K562 (cell line): ENCODE measurements at regions not wholly inside any gene's neighbourhood (a gene's known extent, or its start where the extent isn't known, plus 50 kb on each side); places are given as distances from the start of the nearest gene placed in this dataset.

Experiments used
- ATAC-seq: fragments of 200-7000 bp; cut with Tn5 transposase; 3 replicates; pipeline ENCODE4 v1.9.1; 2020; ENCODE audit warnings: moderate library complexity
- BruUV-seq: library from RNA; stranded (reverse); fragments of 400-500 nt; replicated peaks from 2 replicates; lab custom pipeline; 2021; lab: Mats Ljungman, UMichigan
- CTCF ChIA-PET: fragments of 300-600 bp; formaldehyde crosslinking; extraction: SDS; loops from one replicate; lab custom pipeline; 2021; ENCODE audit warnings: low intra/inter-chr PET ratio; lab: Yijun Ruan, JAX
- POLR2A ChIA-PET: fragments of 300-600, 350-650 bp; sonication (Branson Sonifier 250); formaldehyde crosslinking; extraction: SDS; loops from one replicate; lab custom pipeline; 2021; ENCODE audit warnings: antibody characterized with exemption, inconsistent platforms; lab: Yijun Ruan, JAX
- DNase-seq, 4 experiments: peaks; one replicate each; pipeline versions ENCODE4 v3.0.0 to v3.0.0-alpha.2; 2011 to 2018; ENCODE audit warnings: low spot score in 3 of 4, mixed read lengths in 3 of 4; ENCODE audit errors: extremely low read depth in 1 of 4
- FAIRE-seq: peaks from 2 replicates; lab custom pipeline; 2011; peaks lifted over from hg19 to GRCh38; lab: Jason Lieb, UNC
- H2AFZ ChIP-seq: 2 replicates; pipeline ENCODE4 v1.6.0; 2011; ENCODE audit warnings: low read depth, low read length, control low read depth, inconsistent platforms
- H3K27ac ChIP-seq: fragments of 200-600 bp; 3 replicates; pipeline ENCODE4 v1.8.0; 2011; ENCODE audit warnings: low read depth, mild to moderate bottlenecking, control low read depth, inconsistent platforms, low read length, moderate library complexity, mixed read lengths; ENCODE audit errors: extremely low read depth
- H3K27me3 ChIP-seq, 2 experiments: fragments of 300-600 bp in 1 of 2; 2 replicates in 1 of 2; 3 replicates in 1 of 2; pipeline versions ENCODE4 v1.6.0 to v1.8.0; 2011; ENCODE audit warnings: inconsistent platforms in 2 of 2, low read length in 2 of 2, mild to moderate bottlenecking in 1 of 2, mixed read lengths in 1 of 2, moderate library complexity in 1 of 2; ENCODE audit not compliant: control insufficient read depth in 2 of 2, insufficient read depth in 2 of 2
- H3K36me3 ChIP-seq: fragments of 300-600 bp; 3 replicates; pipeline ENCODE4 v1.8.0; 2011; ENCODE audit warnings: mild to moderate bottlenecking, low read length, inconsistent platforms; ENCODE audit not compliant: control insufficient read depth, insufficient read depth
- H3K4me1 ChIP-seq, 2 experiments: fragments of 200-600 bp in 1 of 2; replicated peaks in 1 of 2; 2 replicates in 1 of 2; 3 replicates in 1 of 2; pipeline versions ENCODE4 v1.5.1 to v1.8.0; 2011; ENCODE audit warnings: inconsistent platforms in 2 of 2, low read length in 2 of 2, mild to moderate bottlenecking in 1 of 2, mixed read lengths in 1 of 2, moderate library complexity in 1 of 2; ENCODE audit not compliant: control insufficient read depth in 2 of 2, insufficient read depth in 2 of 2
- H3K4me2 ChIP-seq: 2 replicates; pipeline ENCODE4 v1.6.1; 2011; ENCODE audit warnings: low read length, control low read depth, inconsistent platforms, mixed read lengths; ENCODE audit not compliant: insufficient read depth
- H3K4me3 ChIP-seq: fragments of 200-600 bp; sonication (generic), shearing (Covaris generic); 2 replicates; pipeline ENCODE4 v1.5.1; 2016; ENCODE audit warnings: control low read depth, inconsistent platforms
- H3K79me2 ChIP-seq: fragments of 200-600 bp; 3 replicates; pipeline ENCODE4 v1.8.0; 2011; ENCODE audit warnings: low read length, inconsistent platforms; ENCODE audit not compliant: control insufficient read depth, insufficient read depth
- H3K9ac ChIP-seq, 2 experiments: 2 replicates each; pipeline versions ENCODE4 v1.6.0 to v1.6.1; 2011; ENCODE audit warnings: low read depth in 2 of 2, low read length in 2 of 2, control low read depth in 1 of 2, inconsistent platforms in 1 of 2, mild to moderate bottlenecking in 1 of 2, mixed read lengths in 1 of 2; ENCODE audit not compliant: insufficient read depth in 1 of 2
- H3K9me1 ChIP-seq: one replicate; pipeline ENCODE4 v1.6.0; 2011; ENCODE audit warnings: inconsistent platforms, mild to moderate bottlenecking, low read length, moderate library complexity; ENCODE audit not compliant: control insufficient read depth, insufficient read depth
- H3K9me3 ChIP-seq: replicated peaks from 2 replicates; pipeline ENCODE4 v1.5.1; 2011; ENCODE audit warnings: low read depth, low read length, inconsistent platforms; ENCODE audit not compliant: control insufficient read depth, insufficient read depth
- H4K20me1 ChIP-seq: replicated peaks from 2 replicates; pipeline ENCODE4 v1.6.1; 2011; ENCODE audit warnings: low read length, inconsistent platforms, mixed read lengths; ENCODE audit not compliant: control insufficient read depth, insufficient read depth
- CSDE1 ChIP-seq, 2 experiments: fragments of 450-650 bp; IDR thresholded peaks; 2 replicates each; pipeline ENCODE4 v1.6.1; 2016; ENCODE audit warnings: mild to moderate bottlenecking in 1 of 2
- NFXL1 ChIP-seq: fragments of 450-650 bp; formaldehyde crosslinking; IDR thresholded peaks from 2 replicates; pipeline ENCODE4 v1.4.0; 2021; ENCODE audit warnings: mild to moderate bottlenecking
- ZNF76 ChIP-seq: fragments of 250-450 bp; sonication (Bioruptor Pico); IDR thresholded peaks from 2 replicates; pipeline ENCODE4 v1.4.0; 2020; ENCODE audit warnings: mild to moderate bottlenecking, moderate library complexity, borderline replicate concordance
- WGBS: fragments of 100-300 bp; shearing (Covaris generic); methylation state at CpG from one replicate; pipeline ENCODE4 v1.1.6; 2016; ENCODE audit warnings: low coverage, mixed read lengths; ENCODE audit not compliant: insufficient coverage; ENCODE audit errors: missing lambda C conversion rate; 5-methylcytosine and 5-hydroxymethylcytosine counted together
- in situ Hi-C: fragments of 300-500 bp; cut with MboI; formaldehyde crosslinking; loops from 4 replicates; pipeline ENCODE4 v1.15.0; 2018; ENCODE audit warnings: inconsistent platforms, mixed read lengths
- intact Hi-C: fragments of 100-400 bp; cut with micrococcal nuclease; formaldehyde crosslinking; loops from 2 replicates; pipeline ENCODE4 v1.14.2; 2022
- TF ChIP-seq, protein P1 (sequence below), 3 experiments: IDR thresholded peaks in 2 of 3; conservative IDR thresholded peaks in 1 of 3; 2 replicates each; pipeline ENCODE4 v1.5.1; 2011 to 2012; ENCODE audit warnings: low read length in 3 of 3, mild to moderate bottlenecking in 3 of 3, control low read depth in 2 of 3, improper control_type of control experiment in 1 of 3, inconsistent platforms in 1 of 3, low read depth in 1 of 3, mixed read lengths in 1 of 3, moderate library complexity in 1 of 3; ENCODE audit not compliant: insufficient read depth in 2 of 3
- TF ChIP-seq, protein P2 (sequence below): fragments of 450-650 bp; IDR thresholded peaks from 2 replicates; pipeline ENCODE4 v1.6.1; 2017; ENCODE audit warnings: mild to moderate bottlenecking, moderate library complexity

DNA sequence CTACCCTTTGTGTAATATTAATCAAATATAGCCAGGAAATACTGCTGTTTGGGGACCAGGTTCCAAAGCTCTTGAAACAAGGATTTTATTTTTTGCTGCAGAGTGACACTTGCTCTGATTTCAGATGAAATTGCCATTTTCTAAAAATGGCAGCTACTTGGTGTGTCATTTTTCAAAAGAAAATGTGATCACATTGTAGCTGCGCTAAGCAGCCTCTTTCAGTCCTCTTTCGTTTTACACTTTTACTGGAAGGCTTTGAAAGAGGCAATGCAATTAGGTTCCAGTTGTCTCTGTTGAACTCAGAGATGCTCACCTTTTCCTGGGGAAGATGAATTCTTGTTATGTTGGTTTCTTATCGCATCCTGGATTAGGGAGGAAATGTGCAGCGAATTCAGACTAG lies 85.1 kb downstream of the CT47B1 start:
- FAIRE-seq: no peak
- POLR2A ChIA-PET: interaction anchor here (1.4 kb wide), 1 partner anchor 14 kb away, joined by 3 read pairs; no protein-coding TSS in a partner anchor

DNA sequence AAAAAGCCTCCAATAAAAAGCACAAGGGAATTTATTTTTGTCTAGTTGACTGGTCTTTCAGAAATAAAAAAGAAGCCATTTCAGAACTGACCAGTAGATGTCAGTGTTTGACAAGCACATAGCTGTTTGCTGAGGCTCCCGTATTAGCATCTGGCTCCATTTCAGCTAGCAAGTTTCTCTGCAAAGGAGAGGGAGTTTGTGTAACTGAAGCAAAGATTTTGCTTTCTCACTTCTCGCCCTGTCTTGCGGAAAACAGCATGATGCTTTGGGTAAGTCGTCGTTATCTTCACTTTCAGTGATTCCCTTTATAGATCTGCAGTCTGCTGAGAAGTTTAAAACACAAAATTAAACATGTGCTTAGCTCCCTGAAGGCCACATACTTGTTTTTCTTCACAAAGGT lies 85.5 kb downstream of the CT47B1 start:
- Histone ChIP-seq H3K9me3 (no peaks in the 10 kb centered on the region), H3K79me2 (no peaks in the 10 kb centered on the region), H3K9me1 (no peaks in the 10 kb centered on the region), H3K4me1 (no peaks in the 10 kb centered on the region), H3K9ac (no peak overlapping the region), H3K27ac (no peak overlapping the region), H2AFZ (no peak overlapping the region), H3K4me2 (no peak overlapping the region), H4K20me1 (no peaks in the 10 kb centered on the region), H3K36me3 (no peaks in the 10 kb centered on the region), H3K4me3 (no peak overlapping the region), H3K27me3 (no peaks in the 10 kb centered on the region; a peak in 1 of 5 replicates)
- intact Hi-C loops: loop anchor here (5.0 kb wide), 1 partner anchor 787 kb away; no protein-coding TSS in a partner anchor
- in situ Hi-C loops: no loop called here
- CTCF ChIA-PET: interaction anchor here (1.9 kb wide), 1 partner anchor 789 kb away, joined by 6 read pairs; no protein-coding TSS in a partner anchor
- POLR2A ChIA-PET: interaction anchor here (1.4 kb wide), 1 partner anchor 14 kb away, joined by 3 read pairs; no protein-coding TSS in a partner anchor
- peak; percentile 36 to 63 (median 40) for DNase-seq
- no TSS peak for BruUV-seq
- peak; percentile 90 for FAIRE-seq
- ATAC-seq: peak; percentile 77
- WGBS: 0% methylated on average over 5 of the region's 5 CpGs
- no peak for TF ChIP-seq CSDE1 (IDR thresholded peaks at IDR 0.05)
- TF ChIP-seq, protein P1, sequence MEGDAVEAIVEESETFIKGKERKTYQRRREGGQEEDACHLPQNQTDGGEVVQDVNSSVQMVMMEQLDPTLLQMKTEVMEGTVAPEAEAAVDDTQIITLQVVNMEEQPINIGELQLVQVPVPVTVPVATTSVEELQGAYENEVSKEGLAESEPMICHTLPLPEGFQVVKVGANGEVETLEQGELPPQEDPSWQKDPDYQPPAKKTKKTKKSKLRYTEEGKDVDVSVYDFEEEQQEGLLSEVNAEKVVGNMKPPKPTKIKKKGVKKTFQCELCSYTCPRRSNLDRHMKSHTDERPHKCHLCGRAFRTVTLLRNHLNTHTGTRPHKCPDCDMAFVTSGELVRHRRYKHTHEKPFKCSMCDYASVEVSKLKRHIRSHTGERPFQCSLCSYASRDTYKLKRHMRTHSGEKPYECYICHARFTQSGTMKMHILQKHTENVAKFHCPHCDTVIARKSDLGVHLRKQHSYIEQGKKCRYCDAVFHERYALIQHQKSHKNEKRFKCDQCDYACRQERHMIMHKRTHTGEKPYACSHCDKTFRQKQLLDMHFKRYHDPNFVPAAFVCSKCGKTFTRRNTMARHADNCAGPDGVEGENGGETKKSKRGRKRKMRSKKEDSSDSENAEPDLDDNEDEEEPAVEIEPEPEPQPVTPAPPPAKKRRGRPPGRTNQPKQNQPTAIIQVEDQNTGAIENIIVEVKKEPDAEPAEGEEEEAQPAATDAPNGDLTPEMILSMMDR (IDR thresholded peaks at IDR 0.05 in 2 of 3, conservative IDR thresholded peaks at IDR 0.05 in 1 of 3; ENCODE audit: insufficient read depth in 2 of 3, low read depth in 1 of 3, low read length in 3 of 3): peak; percentile 60 to 76 (median 63)
- no peak for TF ChIP-seq NFXL1 (CRISPR knock-in tag)

More for the DNA sequence above, 85.1 kb downstream of the CT47B1 start:
- TF ChIP-seq, protein P2, sequence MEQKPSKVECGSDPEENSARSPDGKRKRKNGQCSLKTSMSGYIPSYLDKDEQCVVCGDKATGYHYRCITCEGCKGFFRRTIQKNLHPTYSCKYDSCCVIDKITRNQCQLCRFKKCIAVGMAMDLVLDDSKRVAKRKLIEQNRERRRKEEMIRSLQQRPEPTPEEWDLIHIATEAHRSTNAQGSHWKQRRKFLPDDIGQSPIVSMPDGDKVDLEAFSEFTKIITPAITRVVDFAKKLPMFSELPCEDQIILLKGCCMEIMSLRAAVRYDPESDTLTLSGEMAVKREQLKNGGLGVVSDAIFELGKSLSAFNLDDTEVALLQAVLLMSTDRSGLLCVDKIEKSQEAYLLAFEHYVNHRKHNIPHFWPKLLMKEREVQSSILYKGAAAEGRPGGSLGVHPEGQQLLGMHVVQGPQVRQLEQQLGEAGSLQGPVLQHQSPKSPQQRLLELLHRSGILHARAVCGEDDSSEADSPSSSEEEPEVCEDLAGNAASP: no peak
- TF ChIP-seq ZNF76 (CRISPR knock-in tag): no peak
- H4K20me1 ChIP-seq: no peaks in the 10 kb centered on the region
- H3K9me3 ChIP-seq: no peaks in the 10 kb centered on the region
- H3K4me2 ChIP-seq: no peak overlapping the region
- no peak overlapping the region for H3K9ac ChIP-seq
- no peak overlapping the region for H3K27ac ChIP-seq
- H3K4me1 ChIP-seq: no peaks in the 10 kb centered on the region
- in situ Hi-C loops: no loop called here
- no peak overlapping the region for H3K4me3 ChIP-seq
- H3K27me3 ChIP-seq: no peaks in the 10 kb centered on the region; a peak in 1 of 5 replicates
- H3K36me3 ChIP-seq: no peaks in the 10 kb centered on the region
- CTCF ChIA-PET: no interaction called here
- no peaks in the 10 kb centered on the region for H3K9me1 ChIP-seq
- H3K79me2 ChIP-seq: no peaks in the 10 kb centered on the region
- DNase-seq: no peak
- no peak overlapping the region for H2AFZ ChIP-seq
- no TSS peak for BruUV-seq
- intact Hi-C loops: loop anchor here (5.0 kb wide), 1 partner anchor 787 kb away; no protein-coding TSS in a partner anchor
- 0% methylated on average over 3 of the region's 4 CpGs for WGBS
- no peak for ATAC-seq
